Heart left ventricle (tissue), 16 donors: ENCODE measurements at regions not wholly inside any gene's neighbourhood (a gene's known extent, or its start where the extent isn't known, plus 50 kb on each side); places are given as distances from the start of the nearest gene placed in this dataset.

Source experiments
- ATAC-seq, 4 donors: fragments of 200-7000 bp; cut with Tn5 transposase; one replicate each; pipeline ENCODE4 v1.9.1; 2020 to 2022; ENCODE audit warnings: moderate library complexity in 4 of 4, mild to moderate bottlenecking in 3 of 4, moderate number of reproducible peaks in 1 of 4
- DNase-seq, 5 donors: peaks; one replicate each; pipeline ENCODE4 v3.0.0-alpha.2; 2020
- H3K27ac ChIP-seq, 12 donors: fragments of 200-600 bp; sonication (generic) in 4 of 12; one replicate each; pipeline versions ENCODE4 v1.5.0 to v1.8.0; 2016 to 2022; ENCODE audit warnings: mild to moderate bottlenecking in 2 of 12
- H3K27me3 ChIP-seq, 9 donors: fragments of 200-600 bp; sonication (generic) in 2 of 9; one replicate each; pipeline versions ENCODE4 v1.5.1 to v1.8.0; 2016 to 2022; ENCODE audit warnings: mild to moderate bottlenecking in 3 of 9
- H3K36me3 ChIP-seq, 9 donors: fragments of 200-600 bp; sonication (generic) in 2 of 9; one replicate each; pipeline versions ENCODE4 v1.5.0 to v1.8.0; 2018 to 2022; ENCODE audit warnings: mild to moderate bottlenecking in 2 of 9
- H3K4me1 ChIP-seq, 12 donors: fragments of 200-600 bp; sonication (generic) in 4 of 12; one replicate each; pipeline versions ENCODE4 v1.5.0 to v1.8.0; 2016 to 2022; ENCODE audit warnings: mild to moderate bottlenecking in 3 of 12
- H3K4me3 ChIP-seq, 12 donors: fragments of 200-600 bp; sonication (generic) in 4 of 12; one replicate each; pipeline versions ENCODE4 v1.5.0 to v1.8.0; 2017 to 2022; ENCODE audit warnings: mild to moderate bottlenecking in 9 of 12, moderate library complexity in 4 of 12
- H3K9me3 ChIP-seq, 12 donors: fragments of 200-600 bp; sonication (generic) in 4 of 12; one replicate each; pipeline versions ENCODE4 v1.5.0 to v1.8.0; 2016 to 2022; ENCODE audit warnings: mild to moderate bottlenecking in 1 of 12
- CTCF ChIP-seq, 12 donors: fragments of 200-600 bp; sonication (generic) in 4 of 12; IDR thresholded peaks; one replicate each; pipeline versions ENCODE4 v1.5.0 to v1.8.0; 2018 to 2022; ENCODE audit warnings: antibody characterized with exemption in 12 of 12, mild to moderate bottlenecking in 5 of 12
- POLR2A ChIP-seq, 2 donors: fragments of 450-650 bp; IDR thresholded peaks; one replicate each; pipeline ENCODE4 v1.6.1; 2017; ENCODE audit warnings: antibody characterized with exemption in 2 of 2, mild to moderate bottlenecking in 2 of 2, moderate library complexity in 2 of 2
- WGBS, 4 donors: extraction: QIAGEN DNeasy Blood & Tissue Kit in 2 of 4; methylation state at CpG; one replicate each; pipeline versions ENCODE4 v1.1.5 to v1.1.7; 2013 to 2018; 5-methylcytosine and 5-hydroxymethylcytosine counted together
- intact Hi-C, 10 donors: fragments of 100-400 bp; cut with DNase I; formaldehyde crosslinking; loops; one replicate each; pipeline versions ENCODE4 v1.11.1 to v1.14.2; 2022
- donor health status: ischemic (EF 13 %, LVEDD 7.1; RV severe dilation, severe dysfunction).
- donor health status: healthy with polysubstance abuse.
- donor health status: DM: no; HTN: yes; CAD: no.
- donor health status: DM: no; HTN: no; CAD: no.
- donor health status: ischemic (EF 25% LVEDD 6.9; RV normal size, moderate dysfunction).
- donor health status: ischemic (EF 25% LVEDD 5.7; RV mildly dilated, moderate dysfunction).
- donor health status: healthy.
- donor health status: DM: yes; HTN: yes; CAD: no.
- donor health status: ischemic (EF 35%, LVEDD 5.7; RV mildly dilated, moderate dysfunction).
- donor health status: nonischemic (EF 11% LVEDD 7.7; RV severe dilation, severe dysfunction).
- donor health status: DM: yes; HTN: yes; CAD: no.
- donor health status: PGD.
- donor health status: ischemic (EF 29% LVEDD 5.4; RV normal size, mild dysfunction).
- donor health status: nonischemic (EF 23%, LVEDD 6.1; RV moderate dilation, normal function).

GRCh38 chr1:64357422-64357821 lies 112.5 kb upstream of the CACHD1 start:
- H3K27ac ChIP-seq: no peak overlapping the region
- 22 to 35% (median 26%) methylated on average over 6 of the region's 6 CpGs for WGBS, 4 donors
- peaks cover 0 to 7% (median 0%) of the 10 kb centered on the region in 12 donors for H3K4me1 ChIP-seq
- intact Hi-C loops: loop anchor here in 1 of 10 donors (2.0 kb wide), 1 partner anchor 33 kb away; no protein-coding TSS in a partner anchor
- TF ChIP-seq POLR2A (IDR thresholded peaks at IDR 0.05) (no peak), CTCF (IDR thresholded peaks at IDR 0.05) (no peak)
- H3K9me3 ChIP-seq: no peaks in the 10 kb centered on the region
- ATAC-seq (no peak), DNase-seq (no peak)
- no peak overlapping the region for H3K4me3 ChIP-seq
- no peaks in the 10 kb centered on the region for H3K36me3 ChIP-seq
- H3K27me3 ChIP-seq: peaks cover 0 to 5% (median 0%) of the 10 kb centered on the region in 9 donors

GRCh38 chr1:64358692-64359091 lies 111.2 kb upstream of the CACHD1 start:
- Histone ChIP-seq H3K27ac (no peak overlapping the region), H3K9me3 (no peaks in the 10 kb centered on the region), H3K36me3 (no peaks in the 10 kb centered on the region), H3K27me3 (peaks cover 0 to 5% (median 0%) of the 10 kb centered on the region in 9 donors), H3K4me3 (no peak overlapping the region), H3K4me1 (peaks cover 0 to 7% (median 0%) of the 10 kb centered on the region in 12 donors)
- intact Hi-C loops: no loop called here
- no peak for DNase-seq
- 75 to 79% (median 77%) methylated on average over 5 of the region's 5 CpGs for WGBS, 4 donors
- ATAC-seq: no peak
- TF ChIP-seq POLR2A (IDR thresholded peaks at IDR 0.05) (no peak), CTCF (IDR thresholded peaks at IDR 0.05) (no peak)

- ATAC-seq: no peak
- WGBS, 4 donors: 71 to 73% (median 71%) methylated on average over 3 of the region's 3 CpGs
- no peak overlapping the region for H3K27ac ChIP-seq
- H3K4me3 ChIP-seq: no peak overlapping the region
- peaks cover 0 to 5% (median 0%) of the 10 kb centered on the region in 9 donors for H3K27me3 ChIP-seq
- TF ChIP-seq CTCF (IDR thresholded peaks at IDR 0.05): no peak
- no peak for TF ChIP-seq POLR2A (IDR thresholded peaks at IDR 0.05)
- peaks cover 0 to 7% (median 0%) of the 10 kb centered on the region in 12 donors for H3K4me1 ChIP-seq
- intact Hi-C loops: no loop called here
- no peak for DNase-seq
- no peaks in the 10 kb centered on the region for H3K9me3 ChIP-seq
- no peaks in the 10 kb centered on the region for H3K36me3 ChIP-seq
Observed at GRCh38 chr1:64361974-64362373, 108.0 kb upstream of the CACHD1 start.

GRCh38 chr1:64363111-64363510 lies 106.8 kb upstream of the CACHD1 start:
- H3K4me1 ChIP-seq: peaks cover 0 to 7% (median 0%) of the 10 kb centered on the region in 12 donors
- H3K36me3 ChIP-seq: no peaks in the 10 kb centered on the region
- no peaks in the 10 kb centered on the region for H3K27me3 ChIP-seq
- no peak for DNase-seq
- no peak for ATAC-seq
- H3K27ac ChIP-seq: no peak overlapping the region
- 78 to 83% (median 79%) methylated on average over 4 of the region's 4 CpGs for WGBS, 4 donors
- H3K9me3 ChIP-seq: no peaks in the 10 kb centered on the region
- no peak overlapping the region for H3K4me3 ChIP-seq
- intact Hi-C loops: no loop called here
- no peak for TF ChIP-seq POLR2A (IDR thresholded peaks at IDR 0.05)
- TF ChIP-seq CTCF (IDR thresholded peaks at IDR 0.05): no peak
